ENCODE measurements at regions not wholly inside any gene's neighbourhood (a gene's known extent, or its start where the extent isn't known, plus 50 kb on each side); places are given as distances from the start of the nearest gene placed in this dataset.

- TF ChIP-seq CTCF (IDR thresholded peaks at IDR 0.05; ENCODE audit: low read depth, low read length) = no peak
- no peak for TF ChIP-seq EZH2phosphoT487 (IDR thresholded peaks at IDR 0.05; ENCODE audit: low read depth)
Observed at GRCh38 chr2:150258781-150259307, 228.6 kb downstream of the RND3 start.
